ENCODE measurements at regions not wholly inside any gene's neighbourhood (a gene's known extent, or its start where the extent isn't known, plus 50 kb on each side); places are given as distances from the start of the nearest gene placed in this dataset.

DNA sequence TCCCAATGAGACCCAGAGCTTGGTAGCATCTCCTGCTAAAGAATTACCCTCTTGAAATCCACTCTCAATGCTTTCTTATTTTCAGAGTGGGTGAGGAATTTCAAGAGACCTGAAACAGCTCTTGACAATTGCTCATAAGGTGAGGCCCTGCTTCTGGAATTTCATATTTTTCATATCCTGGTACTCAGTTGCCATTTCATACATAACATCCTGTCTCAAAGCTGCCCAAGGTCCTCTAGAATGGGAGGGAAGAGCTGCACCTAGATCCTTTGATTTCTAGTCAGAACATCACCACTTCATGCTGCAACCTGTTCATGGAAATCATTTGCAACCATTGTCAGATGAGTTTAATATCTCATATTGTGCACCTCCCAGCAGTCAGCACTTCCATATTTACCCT, 404.8 kb upstream of the GALNT5 start:
- no peak overlapping the region for H2AFZ ChIP-seq (ENCODE audit: insufficient read depth, low read depth, low read length, poor library complexity, severe bottlenecking)
- no peak overlapping the region for H3K4me2 ChIP-seq (replicated peaks; ENCODE audit: low read depth, low read length, poor library complexity, severe bottlenecking)
- Mint-ChIP-seq H3K4me1 (no peaks in the 10 kb centered on the region), H3K27ac (no peak overlapping the region), H3K4me3 (no peak overlapping the region), H3K27me3 (no peaks in the 10 kb centered on the region), H3K9me3 (ENCODE audit: insufficient read depth) (no peaks in the 10 kb centered on the region)
- no peak overlapping the region for H3K27ac ChIP-seq (ENCODE audit: low read length in 2 of 2)
- no peaks in the 10 kb centered on the region for H3K9me3 ChIP-seq (ENCODE audit: control extremely low read depth in 1 of 3, control insufficient read depth in 2 of 3, insufficient read depth in 1 of 3, low read length in 2 of 3)
- ATAC-seq (ENCODE audit: low read depth) (no peak), DNase-seq (no peak)
- no peak overlapping the region for H3K4me3 ChIP-seq (ENCODE audit: control extremely low read depth in 1 of 5, extremely low read depth in 1 of 5, insufficient read depth in 1 of 5, low read depth in 2 of 5, low read length in 4 of 5)
- intact Hi-C loops (cut with micrococcal nuclease), result no loop called here
- TF ChIP-seq, protein P1, sequence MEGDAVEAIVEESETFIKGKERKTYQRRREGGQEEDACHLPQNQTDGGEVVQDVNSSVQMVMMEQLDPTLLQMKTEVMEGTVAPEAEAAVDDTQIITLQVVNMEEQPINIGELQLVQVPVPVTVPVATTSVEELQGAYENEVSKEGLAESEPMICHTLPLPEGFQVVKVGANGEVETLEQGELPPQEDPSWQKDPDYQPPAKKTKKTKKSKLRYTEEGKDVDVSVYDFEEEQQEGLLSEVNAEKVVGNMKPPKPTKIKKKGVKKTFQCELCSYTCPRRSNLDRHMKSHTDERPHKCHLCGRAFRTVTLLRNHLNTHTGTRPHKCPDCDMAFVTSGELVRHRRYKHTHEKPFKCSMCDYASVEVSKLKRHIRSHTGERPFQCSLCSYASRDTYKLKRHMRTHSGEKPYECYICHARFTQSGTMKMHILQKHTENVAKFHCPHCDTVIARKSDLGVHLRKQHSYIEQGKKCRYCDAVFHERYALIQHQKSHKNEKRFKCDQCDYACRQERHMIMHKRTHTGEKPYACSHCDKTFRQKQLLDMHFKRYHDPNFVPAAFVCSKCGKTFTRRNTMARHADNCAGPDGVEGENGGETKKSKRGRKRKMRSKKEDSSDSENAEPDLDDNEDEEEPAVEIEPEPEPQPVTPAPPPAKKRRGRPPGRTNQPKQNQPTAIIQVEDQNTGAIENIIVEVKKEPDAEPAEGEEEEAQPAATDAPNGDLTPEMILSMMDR (IDR thresholded peaks at IDR 0.05), result no peak
- no peak for TF ChIP-seq EZH2 (IDR thresholded peaks at IDR 0.05; ENCODE audit: borderline replicate concordance, insufficient read depth, low read depth, low read length, poor library complexity, severe bottlenecking)
- H4K20me1 ChIP-seq (ENCODE audit: control insufficient read depth, insufficient read depth, low read length, poor library complexity, severe bottlenecking), result no peaks in the 10 kb centered on the region
- no peaks in the 10 kb centered on the region for H3K27me3 ChIP-seq (replicated peaks in 1 of 4; ENCODE audit: control extremely low read depth in 1 of 4, control insufficient read depth in 3 of 4, insufficient read depth in 4 of 4, low read length in 3 of 4)
- H3K36me3 ChIP-seq (replicated peaks in 1 of 2; ENCODE audit: control extremely low read depth in 1 of 2, control insufficient read depth in 1 of 2, extremely low read depth in 1 of 2, insufficient read depth in 2 of 2, low read length in 1 of 2), result no peaks in the 10 kb centered on the region
- CTCF ChIA-PET, result interaction anchor here (0.7 kb wide), 1 partner anchor 14 kb away, joined by 3 read pairs; no protein-coding TSS in a partner anchor
- no peaks in the 10 kb centered on the region for H3K4me1 ChIP-seq (ENCODE audit: control insufficient read depth in 2 of 2, insufficient read depth in 2 of 2, low read length in 2 of 2)
- H3K79me2 ChIP-seq (ENCODE audit: control insufficient read depth, insufficient read depth, low read length), result no peaks in the 10 kb centered on the region
- H3K9ac ChIP-seq (ENCODE audit: low read length), result no peak overlapping the region
- POLR2A ChIA-PET, result no interaction called here

- no peaks in the 10 kb centered on the region for H3K9me3 Mint-ChIP-seq (ENCODE audit: insufficient read depth)
- H3K4me3 Mint-ChIP-seq, result no peak overlapping the region
- H3K27ac Mint-ChIP-seq, result no peak overlapping the region
- ChIA-PET POLR2A (no interaction called here), CTCF (no interaction called here)
- no peaks in the 10 kb centered on the region for H3K27me3 Mint-ChIP-seq
- intact Hi-C loops (cut with micrococcal nuclease), result no loop called here
- Histone ChIP-seq H3K4me3 (ENCODE audit: control extremely low read depth in 1 of 5, extremely low read depth in 1 of 5, insufficient read depth in 1 of 5, low read depth in 2 of 5, low read length in 4 of 5) (no peak overlapping the region), H2AFZ (ENCODE audit: insufficient read depth, low read depth, low read length, poor library complexity, severe bottlenecking) (no peak overlapping the region), H3K4me1 (ENCODE audit: control insufficient read depth in 2 of 2, insufficient read depth in 2 of 2, low read length in 2 of 2) (no peaks in the 10 kb centered on the region), H4K20me1 (ENCODE audit: control insufficient read depth, insufficient read depth, low read length, poor library complexity, severe bottlenecking) (no peaks in the 10 kb centered on the region), H3K79me2 (ENCODE audit: control insufficient read depth, insufficient read depth, low read length) (no peaks in the 10 kb centered on the region), H3K9ac (ENCODE audit: low read length) (no peak overlapping the region), H3K9me3 (ENCODE audit: control extremely low read depth in 1 of 3, control insufficient read depth in 2 of 3, insufficient read depth in 1 of 3, low read length in 2 of 3) (no peaks in the 10 kb centered on the region), H3K4me2 (replicated peaks; ENCODE audit: low read depth, low read length, poor library complexity, severe bottlenecking) (no peak overlapping the region), H3K27me3 (replicated peaks in 1 of 4; ENCODE audit: control extremely low read depth in 1 of 4, control insufficient read depth in 3 of 4, insufficient read depth in 4 of 4, low read length in 3 of 4) (no peaks in the 10 kb centered on the region), H3K27ac (ENCODE audit: low read length in 2 of 2) (no peak overlapping the region), H3K36me3 (replicated peaks in 1 of 2; ENCODE audit: control extremely low read depth in 1 of 2, control insufficient read depth in 1 of 2, extremely low read depth in 1 of 2, insufficient read depth in 2 of 2, low read length in 1 of 2) (no peaks in the 10 kb centered on the region)
- WGBS (ENCODE audit: insufficient coverage), result 86% methylated on average over 1 of the region's 2 CpGs
- H3K4me1 Mint-ChIP-seq, result no peaks in the 10 kb centered on the region
- ATAC-seq (ENCODE audit: low read depth) (no peak), DNase-seq (no peak)
- TF ChIP-seq, protein P1 (IDR thresholded peaks at IDR 0.05), result no peak
- TF ChIP-seq EZH2 (IDR thresholded peaks at IDR 0.05; ENCODE audit: borderline replicate concordance, insufficient read depth, low read depth, low read length, poor library complexity, severe bottlenecking), result no peak
Observed at GRCh38 chr2:156864325-156864724, 393.2 kb upstream of the GALNT5 start.

All from B cell (primary cell).